T-helper 22 cell (primary cell): ENCODE measurements at regions not wholly inside any gene's neighbourhood (a gene's known extent, or its start where the extent isn't known, plus 50 kb on each side); places are given as distances from the start of the nearest gene placed in this dataset.
"Not testable (repeated sequence)": the region's sequence is repeated elsewhere in the genome, so short reads cannot be mapped to it uniquely, and the experiment has no call there.

Experiments used
- DNase-seq: peaks from one replicate; pipeline ENCODE4 v3.0.0-alpha.2; 2020; ENCODE audit warnings: low read depth

DNA sequence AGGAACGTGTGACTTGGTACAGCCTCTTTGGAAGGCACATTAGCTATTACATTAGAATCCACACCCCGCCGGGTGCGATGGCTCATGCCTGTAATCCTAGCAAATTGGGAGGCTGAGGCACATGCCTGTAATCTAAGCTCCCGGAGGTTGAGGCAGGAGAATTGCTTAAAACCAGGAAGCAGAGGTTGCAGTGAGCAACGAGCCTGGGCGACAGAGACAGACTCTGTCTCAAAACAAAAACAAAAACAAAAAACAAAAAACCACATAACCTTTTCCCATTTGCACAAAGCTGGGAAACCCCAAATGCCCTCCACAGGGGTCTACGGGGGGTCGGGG lies 82.7 kb upstream of the METTL9 start:
- DNase-seq: not testable (repeated sequence)

DNA sequence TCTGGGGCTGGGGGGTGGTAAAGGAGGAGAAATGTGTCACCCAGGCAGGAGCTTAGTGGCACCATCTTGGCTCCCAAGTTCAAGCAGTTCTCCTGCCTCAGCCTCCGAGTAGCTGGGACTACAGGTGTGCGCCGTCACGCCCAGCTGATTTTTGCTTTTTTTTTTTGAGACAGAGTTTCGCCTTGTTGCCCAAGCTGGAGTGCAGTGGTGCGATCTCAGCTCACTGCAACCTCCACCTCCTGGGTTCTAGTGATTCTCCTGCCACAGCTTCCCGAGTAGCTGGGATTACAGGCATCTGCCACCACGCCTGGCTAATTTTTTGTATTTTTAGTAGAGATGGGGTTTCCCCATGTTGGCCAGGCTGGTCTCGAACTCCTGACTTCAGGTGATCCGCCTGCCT lies 82.1 kb upstream of the METTL9 start:
- not testable (repeated sequence) for DNase-seq

DNA sequence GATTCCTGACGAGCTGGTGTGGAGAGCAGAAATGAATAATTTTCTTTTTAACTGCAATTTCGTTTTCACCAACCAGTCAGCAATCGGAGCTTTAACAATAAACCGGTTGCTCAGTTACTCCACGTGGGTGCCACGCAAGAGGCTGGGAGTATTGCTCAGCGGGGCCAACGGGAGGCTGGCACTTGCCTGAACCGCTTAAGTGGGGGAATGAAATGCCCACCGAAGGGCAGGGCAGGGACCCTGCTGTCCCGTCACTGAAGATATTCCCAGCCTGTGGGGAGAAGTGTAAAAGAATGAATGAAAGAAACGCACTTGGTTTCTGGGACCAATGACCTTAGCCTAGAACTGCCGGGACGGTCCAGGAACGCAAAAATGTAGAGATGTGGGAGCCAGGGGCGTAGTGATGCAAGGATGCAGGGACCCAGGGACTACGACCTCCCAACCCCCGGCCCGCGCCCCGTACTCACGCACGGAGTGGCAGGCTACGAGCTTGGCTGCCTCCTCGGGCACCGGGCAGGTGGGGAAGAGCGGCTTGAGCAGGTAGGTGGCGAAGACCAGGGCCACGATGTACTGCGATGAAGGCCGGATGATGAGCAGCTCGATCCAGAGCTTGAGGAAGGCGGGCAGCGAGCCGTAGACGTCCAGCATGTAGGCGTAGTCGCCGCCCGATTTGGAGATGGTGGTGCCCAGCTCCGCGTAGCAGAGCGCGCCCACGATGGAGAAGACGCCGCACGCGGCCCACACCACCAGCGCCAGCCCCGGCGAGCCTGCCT lies 79.8 kb upstream of the METTL9 start:
- DNase-seq: not testable (repeated sequence)

GRCh38 chr16:21520134-21521047 lies 79.0 kb upstream of the METTL9 start:
- peak; percentile 91 for DNase-seq

DNA sequence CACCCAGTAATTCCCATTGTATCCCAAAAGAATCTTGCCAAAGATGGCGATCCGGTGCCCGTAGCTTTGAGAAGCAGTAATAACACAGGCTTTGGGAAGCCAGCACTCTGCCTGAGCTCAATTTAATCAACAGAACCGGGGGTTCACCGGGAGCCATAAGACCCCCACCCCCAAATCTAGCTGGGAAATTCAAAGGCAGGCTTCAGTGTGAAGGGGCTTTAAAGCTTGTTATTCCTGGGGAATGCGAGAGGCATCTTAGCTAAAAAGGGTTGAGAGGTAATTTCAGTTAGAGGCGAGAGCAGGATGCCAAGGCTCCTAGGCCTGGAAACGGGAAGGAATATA lies 78.4 kb upstream of the METTL9 start:
- DNase-seq: not testable (repeated sequence)

GRCh38 chr16:21521390-21522143 lies 77.8 kb upstream of the METTL9 start:
- not testable (repeated sequence) for DNase-seq

GRCh38 chr16:21522846-21523245 lies 76.5 kb upstream of the METTL9 start:
- DNase-seq: not testable (repeated sequence)

DNA sequence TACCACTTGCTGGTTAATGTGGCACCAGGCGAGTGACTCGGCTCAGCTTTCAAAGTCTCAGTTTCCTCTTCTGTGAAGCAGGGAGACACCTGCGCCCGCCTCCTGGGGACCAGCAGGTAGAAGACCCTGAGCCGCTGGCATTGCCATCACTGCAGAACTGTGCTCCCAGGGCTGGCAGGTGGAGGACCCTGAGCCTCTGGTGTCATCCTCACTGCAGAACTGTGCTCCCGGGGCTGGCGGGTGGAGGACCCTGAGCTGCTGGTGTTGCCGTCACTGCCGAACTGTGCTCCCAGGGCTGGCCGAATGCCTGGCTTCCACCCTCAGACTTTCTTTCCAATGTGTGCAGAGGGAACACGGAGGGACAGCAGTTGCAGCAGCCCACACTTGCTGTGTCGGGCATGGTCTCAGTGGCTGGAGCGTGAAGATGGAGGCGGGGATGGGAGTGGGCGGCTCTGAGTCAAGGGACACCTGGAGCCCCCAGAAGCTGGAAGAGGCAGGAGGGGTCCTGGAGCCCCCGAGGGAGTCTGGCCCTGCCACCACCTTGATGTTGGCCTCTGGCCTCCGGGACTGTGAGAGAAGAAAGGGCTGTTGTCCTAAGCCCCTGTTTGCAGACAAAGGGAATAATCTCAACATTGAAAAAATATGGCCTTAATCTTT lies 75.8 kb upstream of the METTL9 start:
- DNase-seq: no peak

DNA sequence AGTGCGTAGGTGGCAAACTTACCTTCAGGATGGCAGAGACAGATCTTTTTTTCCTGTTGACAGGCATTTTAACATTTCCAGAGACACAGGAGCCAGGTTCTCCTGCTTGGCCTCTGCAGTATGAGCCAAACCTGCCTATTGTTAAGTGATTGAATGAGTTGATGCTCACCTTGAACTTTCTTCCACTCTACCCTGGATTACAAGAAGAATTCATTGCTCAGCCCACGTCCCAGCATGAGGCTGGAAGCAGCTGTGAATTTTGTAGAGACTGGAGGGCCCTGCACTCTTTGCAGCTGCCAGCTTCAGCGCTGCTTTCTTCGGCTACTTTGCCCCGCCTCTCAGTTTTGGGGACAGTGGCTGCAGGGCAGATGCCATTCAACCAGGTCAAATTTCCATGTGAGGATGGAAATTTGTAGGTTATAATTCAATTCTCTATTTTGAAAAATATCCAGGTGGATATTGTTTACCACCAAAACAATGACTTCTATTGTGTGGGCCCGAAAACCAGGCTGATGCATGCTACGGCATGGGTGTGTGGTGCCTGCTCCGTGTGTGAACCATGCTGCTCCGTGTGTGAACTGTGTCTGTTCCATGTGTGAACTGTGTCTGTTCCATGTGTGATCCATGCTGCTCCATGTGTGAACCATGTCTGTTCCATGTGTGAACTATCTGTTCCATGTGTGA lies 75.2 kb upstream of the METTL9 start:
- no peak for DNase-seq

DNA sequence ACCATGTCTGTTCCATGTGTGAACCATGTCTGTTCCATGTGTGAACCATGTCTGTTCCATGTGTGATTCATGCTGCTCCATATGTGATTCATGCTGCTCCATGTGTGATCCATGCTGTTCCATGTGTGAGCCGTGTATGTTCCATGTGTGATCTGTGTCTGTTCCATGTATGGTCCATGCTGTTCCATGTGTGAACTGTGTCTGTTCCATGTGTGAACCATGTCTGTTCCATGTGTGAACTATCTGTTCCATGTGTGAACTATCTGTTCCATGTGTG lies 74.7 kb upstream of the METTL9 start:
- not testable (repeated sequence) for DNase-seq

DNA sequence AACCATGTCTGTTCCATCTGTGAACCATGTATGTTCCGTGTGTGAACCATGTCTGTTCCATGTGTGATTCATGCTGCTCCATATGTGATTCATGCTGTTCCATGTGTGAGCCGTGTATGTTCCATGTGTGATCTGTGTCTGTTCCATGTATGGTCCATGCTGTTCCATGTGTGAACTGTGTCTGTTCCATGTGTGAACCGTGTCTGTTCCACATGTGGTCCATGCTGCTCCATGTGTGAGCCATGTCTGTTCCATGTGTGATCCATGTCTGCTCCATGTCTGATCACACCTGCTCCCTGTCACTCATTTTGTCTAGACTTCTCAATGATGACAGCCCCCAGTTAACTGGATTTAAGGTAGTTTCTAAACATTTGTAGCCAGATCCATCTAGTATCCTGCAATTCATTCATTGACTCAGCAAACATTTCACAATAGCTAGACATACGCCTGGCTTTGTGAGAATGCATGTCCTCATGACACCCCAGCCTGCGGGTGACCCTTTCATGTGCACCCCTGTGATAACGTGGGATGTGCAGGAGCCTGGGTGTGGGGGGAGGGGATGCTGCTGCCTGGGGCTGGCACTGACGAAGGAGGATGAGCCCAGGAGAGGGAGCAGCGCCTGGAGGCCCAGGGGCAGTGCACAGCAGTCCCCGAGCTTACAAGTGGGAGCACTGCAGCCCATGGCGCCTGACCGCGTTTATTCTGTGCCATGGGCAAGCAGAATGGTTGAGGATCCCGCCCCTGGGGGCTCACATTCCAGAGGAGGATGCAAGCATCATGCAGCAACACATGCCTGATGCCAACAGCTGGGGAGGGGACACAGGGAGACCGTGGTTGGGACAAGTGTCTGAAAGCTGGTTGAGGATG lies 74.1 kb upstream of the METTL9 start:
- DNase-seq: not testable (repeated sequence)

DNA sequence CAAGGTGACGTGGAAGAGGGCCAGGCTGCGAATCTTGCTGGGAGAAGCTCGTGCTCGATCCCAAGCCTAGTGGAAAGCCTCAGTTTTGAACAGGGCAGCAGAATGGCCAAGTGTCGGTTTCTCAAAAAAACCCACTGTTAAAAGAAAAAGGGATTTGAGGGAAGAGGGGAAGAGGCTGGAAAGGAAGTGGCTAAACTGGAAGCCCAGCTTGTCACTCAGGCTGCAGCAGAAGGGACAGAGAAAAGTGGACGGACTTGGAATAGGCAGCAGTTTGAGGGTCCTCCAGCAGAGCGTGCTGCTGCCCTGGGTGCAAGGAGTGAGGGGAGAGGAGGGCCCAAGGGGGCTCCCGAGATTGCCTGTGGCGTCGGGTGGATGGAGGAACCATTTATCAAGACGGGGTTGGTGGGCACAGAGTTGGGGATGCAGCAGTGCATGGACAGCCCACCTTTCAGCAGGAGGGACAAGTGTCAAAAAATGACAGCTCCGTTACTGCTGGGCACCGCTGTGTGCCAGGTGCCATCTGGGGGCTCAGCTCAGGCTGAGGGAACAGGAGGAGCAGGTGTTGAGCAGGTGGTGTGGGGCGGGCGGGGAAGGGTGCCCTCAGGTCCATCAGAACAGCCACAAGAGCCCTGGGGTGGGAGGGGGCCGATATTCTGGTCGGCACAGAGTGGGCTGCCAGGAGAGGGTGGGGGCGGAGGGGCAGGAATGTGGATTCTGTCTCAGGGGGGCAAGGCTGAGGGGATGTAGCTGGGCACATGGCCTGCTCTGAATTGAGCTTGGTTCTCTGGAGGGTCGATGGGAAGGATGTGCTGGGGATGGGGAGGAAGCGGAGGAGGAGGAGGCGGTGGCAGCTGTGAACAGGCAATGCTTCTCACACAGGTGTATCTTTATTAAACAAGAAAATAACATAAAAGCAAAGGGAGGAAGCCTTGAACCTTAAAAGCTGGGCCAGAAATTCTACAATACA lies 73.1 kb upstream of the METTL9 start:
- not testable (repeated sequence) for DNase-seq

DNA sequence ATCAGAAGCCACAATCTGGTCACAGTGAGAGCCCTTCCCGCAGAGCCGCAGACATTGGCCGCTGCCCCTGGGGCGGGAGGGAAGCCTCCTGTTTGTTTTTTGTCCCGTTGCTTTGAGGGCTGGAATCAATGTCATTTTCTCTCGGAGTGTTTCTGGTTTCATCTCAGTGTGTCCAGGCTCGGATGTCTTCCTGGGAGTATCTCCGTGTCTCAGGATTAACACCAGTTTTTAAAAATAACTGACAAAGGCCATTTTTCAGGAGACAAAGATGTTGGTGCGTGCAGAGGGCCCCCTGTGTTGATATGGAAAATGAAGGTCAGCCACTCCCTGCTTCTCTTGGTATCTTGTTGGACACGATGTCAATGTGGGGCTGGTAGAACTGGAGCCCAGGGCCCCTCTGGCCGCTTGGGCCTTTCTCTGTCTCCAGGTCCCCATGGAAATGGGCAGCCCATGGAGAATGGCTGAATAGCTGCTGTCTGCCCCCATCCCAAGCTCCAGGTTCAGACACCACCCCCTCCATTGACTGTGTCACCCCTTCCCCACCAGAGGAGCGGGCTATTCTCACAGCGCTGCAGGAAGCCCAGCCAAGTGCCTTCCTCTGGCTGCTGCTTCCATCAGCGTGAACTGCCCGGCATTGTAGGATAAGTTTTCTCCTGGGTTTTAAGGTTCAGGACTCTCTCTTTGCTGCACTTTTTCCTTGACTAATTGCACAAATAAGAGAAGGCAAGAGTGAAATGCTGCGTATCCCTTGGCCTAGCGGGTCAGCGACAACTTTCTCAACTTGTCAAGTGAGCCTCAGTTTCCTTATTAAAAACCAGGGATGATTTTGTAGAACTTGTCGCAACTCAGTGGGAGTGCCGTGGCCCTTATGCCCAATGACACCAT lies 72.2 kb upstream of the METTL9 start:
- DNase-seq: no peak

DNA sequence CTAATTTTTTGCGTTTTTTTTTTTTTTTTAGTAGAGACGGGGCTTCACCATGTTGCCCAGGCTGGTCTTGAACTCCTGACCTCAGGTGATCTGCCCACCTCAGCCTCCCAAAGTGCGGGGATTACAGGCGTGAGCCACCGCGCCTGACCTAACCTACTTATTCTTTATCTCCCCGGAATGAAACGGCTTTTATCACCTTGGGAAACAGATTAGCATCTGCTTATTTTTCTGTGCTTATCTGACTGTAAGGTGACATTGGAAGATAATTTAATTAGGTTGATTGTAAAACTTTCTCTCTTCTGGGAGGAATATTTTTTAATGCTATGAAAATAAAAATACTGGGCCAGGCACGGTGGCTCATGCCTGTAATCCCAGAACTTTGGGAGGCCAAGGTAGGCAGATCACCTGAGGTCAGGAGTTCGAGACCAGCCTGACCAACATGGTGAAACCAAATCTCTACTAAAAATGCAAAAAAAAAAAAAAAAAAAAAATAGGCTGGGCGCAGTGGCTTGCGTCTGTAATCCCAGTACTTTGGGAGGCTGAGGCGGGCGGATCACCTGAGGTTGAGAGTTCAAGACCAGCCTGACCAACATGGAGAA lies 70.2 kb upstream of the METTL9 start:
- DNase-seq: not testable (repeated sequence)

DNA sequence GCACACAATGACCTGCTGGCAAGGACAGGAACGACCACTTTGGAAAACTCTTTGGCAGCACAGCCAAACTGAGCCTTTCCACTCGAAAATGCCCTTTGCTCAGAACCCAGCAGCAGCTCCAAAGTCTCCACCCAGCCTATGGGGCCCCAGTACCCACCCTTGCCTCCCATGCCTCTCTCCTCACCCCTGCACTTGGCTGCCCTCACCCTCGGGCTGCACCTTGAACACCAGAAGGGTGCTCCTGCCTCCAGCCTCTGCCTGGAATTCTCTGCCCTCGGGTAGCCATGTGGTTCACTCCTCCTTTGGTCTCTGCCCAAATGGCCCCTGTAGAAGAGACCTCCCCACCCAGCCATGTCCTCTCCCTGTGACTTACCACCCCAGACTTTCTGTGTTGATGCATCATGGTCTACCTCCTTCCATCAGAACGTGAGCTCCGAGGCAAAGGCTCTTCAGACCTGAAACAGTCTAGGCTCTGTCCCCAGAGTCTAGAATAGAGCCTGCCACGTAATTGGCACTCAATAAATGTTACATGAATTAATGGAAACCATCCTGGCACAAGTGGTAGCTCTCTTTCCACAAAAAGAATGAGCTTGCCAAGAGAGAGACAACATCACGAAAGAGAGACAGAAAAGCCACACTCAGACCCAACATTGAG lies 68.5 kb upstream of the METTL9 start:
- DNase-seq: not testable (repeated sequence)

DNA sequence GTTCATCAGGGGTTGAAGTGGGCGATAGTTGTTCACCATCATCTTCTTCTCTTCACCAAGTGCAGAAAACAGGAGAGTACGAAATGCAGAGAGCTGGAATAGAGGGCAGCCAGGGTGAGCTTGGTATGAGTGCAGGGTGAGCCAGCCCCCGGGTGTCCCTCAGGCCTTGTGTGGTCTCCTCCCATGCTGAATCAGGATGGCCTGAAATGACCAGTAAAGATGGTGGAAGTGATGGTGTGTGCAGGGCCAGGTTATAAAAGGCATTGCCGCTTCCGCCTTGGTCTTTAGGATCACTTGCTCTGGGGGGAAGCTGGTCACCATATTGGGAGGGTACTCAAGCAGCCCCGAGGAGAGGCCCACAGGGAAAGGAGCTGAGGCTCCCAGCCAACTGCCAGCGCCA lies 66.4 kb upstream of the METTL9 start:
- not testable (repeated sequence) for DNase-seq

GRCh38 chr16:21533474-21533873 lies 65.9 kb upstream of the METTL9 start:
- DNase-seq: not testable (repeated sequence)
